GM19372 (cell line): ENCODE measurements at regions not wholly inside any gene's neighbourhood (a gene's known extent, or its start where the extent isn't known, plus 50 kb on each side); places are given as distances from the start of the nearest gene placed in this dataset.
"Not testable (repeated sequence)": the region's sequence is repeated elsewhere in the genome, so short reads cannot be mapped to it uniquely, and the experiment has no call there.

Experiments
- ATAC-seq: cut with Tn5 transposase; IDR thresholded peaks from one replicate; pipeline ENCODE4 v1.9.1; 2021; ENCODE audit warnings: mild to moderate bottlenecking, low read depth, moderate library complexity; ENCODE audit not compliant: unreplicated experiment

- ATAC-seq, result not testable (repeated sequence)
These were observed 221.9 kb downstream of the UTP18 start for GRCh38 chr17:51482248-51482647.

GRCh38 chr17:51486091-51486490, 225.7 kb downstream of the UTP18 start:
- no peak for ATAC-seq

GRCh38 chr17:51486885-51487520, 226.7 kb downstream of the UTP18 start:
- ATAC-seq, result no peak

GRCh38 chr17:51487947-51488346, 227.6 kb downstream of the UTP18 start:
- no peak for ATAC-seq

GRCh38 chr17:51491416-51491815, 231.1 kb downstream of the UTP18 start:
- ATAC-seq, result no peak

- no peak for ATAC-seq
These were observed 232.9 kb downstream of the UTP18 start for GRCh38 chr17:51493206-51493605.

- ATAC-seq, result no peak
These were observed 236.0 kb downstream of the UTP18 start for GRCh38 chr17:51496378-51496777.

GRCh38 chr17:51499897-51500296, 239.6 kb downstream of the UTP18 start:
- no peak for ATAC-seq

- no peak for ATAC-seq
These were observed 240.1 kb downstream of the UTP18 start for GRCh38 chr17:51500454-51500853.

- no peak for ATAC-seq
These were observed 245.1 kb downstream of the UTP18 start for GRCh38 chr17:51505450-51505849.

- ATAC-seq, result no peak
These were observed 247.1 kb downstream of the UTP18 start for GRCh38 chr17:51507444-51507843.

- ATAC-seq, result no peak
These were observed 247.7 kb downstream of the UTP18 start for GRCh38 chr17:51508048-51508447.

- no peak for ATAC-seq
These were observed 250.6 kb downstream of the UTP18 start for GRCh38 chr17:51510940-51511339.

- ATAC-seq, result no peak
These were observed 252.0 kb downstream of the UTP18 start for GRCh38 chr17:51512220-51512907.

- ATAC-seq, result no peak
These were observed 256.6 kb downstream of the UTP18 start for GRCh38 chr17:51516924-51517323.

GRCh38 chr17:51524524-51524923, 264.2 kb downstream of the UTP18 start:
- no peak for ATAC-seq

- no peak for ATAC-seq
These were observed 266.2 kb downstream of the UTP18 start for GRCh38 chr17:51526507-51526906.

- no peak for ATAC-seq
These were observed 267.1 kb downstream of the UTP18 start for GRCh38 chr17:51527225-51527982.

- no peak for ATAC-seq
These were observed 267.8 kb downstream of the UTP18 start for GRCh38 chr17:51528111-51528510.

- ATAC-seq, result no peak
These were observed 272.9 kb downstream of the UTP18 start for GRCh38 chr17:51533219-51533618.

GRCh38 chr17:51533821-51534220, 273.5 kb downstream of the UTP18 start:
- no peak for ATAC-seq

GRCh38 chr17:51536627-51537026, 276.3 kb downstream of the UTP18 start:
- no peak for ATAC-seq
